ENCODE measurements at regions not wholly inside any gene's neighbourhood (a gene's known extent, or its start where the extent isn't known, plus 50 kb on each side); places are given as distances from the start of the nearest gene placed in this dataset.

DNA sequence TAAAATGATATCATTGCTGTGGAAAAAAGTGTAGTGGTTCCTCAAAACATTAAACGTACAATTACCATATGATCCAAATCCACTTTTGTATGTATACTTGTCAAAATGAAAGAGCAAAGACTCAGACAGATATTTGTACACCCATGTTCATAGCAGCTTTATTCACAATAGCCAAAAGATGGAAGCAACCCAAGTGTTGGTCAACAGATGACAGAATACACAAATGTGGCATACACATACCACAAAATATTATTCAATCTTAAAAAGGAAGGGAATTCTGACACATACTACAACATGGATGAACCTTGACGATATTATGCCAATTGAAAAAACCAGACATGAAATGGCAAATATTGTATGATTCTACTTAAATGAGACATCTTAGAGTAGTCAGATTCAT is 524.5 kb upstream of the WWC1 start:
- no TSS peak for BruUV-seq (replicated peaks)
- no peak for TF ChIP-seq ZZZ3 (IDR thresholded peaks at IDR 0.05; ENCODE audit: control insufficient read depth, insufficient read length, low read depth)
- TF ChIP-seq ZNF592 (IDR thresholded peaks at IDR 0.05): no peak
- TF ChIP-seq HDGF (IDR thresholded peaks at IDR 0.05): no peak
- TF ChIP-seq ETV6 (conservative IDR thresholded peaks at IDR 0.05 in 1 of 2, IDR thresholded peaks at IDR 0.05 in 1 of 2; ENCODE audit: borderline replicate concordance in 1 of 2, low read depth in 1 of 2): no peak
- TF ChIP-seq MYB (IDR thresholded peaks at IDR 0.05; ENCODE audit: borderline replicate concordance, low read depth, low read length): no peak
- TF ChIP-seq SRF (IDR thresholded peaks at IDR 0.05; ENCODE audit: low read depth in 2 of 2, low read length in 2 of 2): no peak
- TF ChIP-seq EGR1 (IDR thresholded peaks at IDR 0.05; ENCODE audit: borderline replicate concordance in 1 of 2, low read depth in 2 of 2, low read length in 2 of 2): no peak

More for the DNA sequence above, 524.5 kb upstream of the WWC1 start:
- Histone ChIP-seq H3K27me3 (replicated peaks in 1 of 2; ENCODE audit: control insufficient read depth in 2 of 2, insufficient read depth in 2 of 2, low read length in 1 of 2) (no peaks in the 10 kb centered on the region; a peak in 1 of 4 replicates), H3K9ac (ENCODE audit: control insufficient read depth, insufficient read depth, low read length) (no peak overlapping the region), H3K79me2 (ENCODE audit: control insufficient read depth, insufficient read depth, low read length) (no peaks in the 10 kb centered on the region), H3K36me3 (ENCODE audit: control insufficient read depth in 2 of 2, insufficient read depth in 2 of 2, low read length in 1 of 2) (no peaks in the 10 kb centered on the region), H3K4me1 (ENCODE audit: control insufficient read depth, insufficient read depth, low read length) (no peaks in the 10 kb centered on the region), H3K9me3 (replicated peaks; ENCODE audit: control insufficient read depth, insufficient read depth, low read length) (no peaks in the 10 kb centered on the region), H3K27ac (ENCODE audit: control insufficient read depth, insufficient read depth) (no peak overlapping the region), H2AFZ (ENCODE audit: control insufficient read depth, low read depth, low read length) (no peak overlapping the region), H3K4me3 (no peak overlapping the region), H3K4me2 (ENCODE audit: control insufficient read depth, insufficient read depth) (no peak overlapping the region), H4K20me1 (ENCODE audit: control insufficient read depth, insufficient read depth) (no peaks in the 10 kb centered on the region)
- DNase-seq (ENCODE audit: low read depth, low spot score): no peak
- ChIA-PET CTCF (no interaction called here), RAD21 (ENCODE audit: unreplicated experiment) (no interaction called here), POLR2A (no interaction called here), SMC1A (ENCODE audit: uncharacterized antibody, unreplicated experiment) (no interaction called here)
- ATAC-seq: no peak
- 25% methylated on average over 2 of the region's 2 CpGs for whole genome bisulfite sequencing (ENCODE audit: insufficient coverage, insufficient replicate concordance, low lambda C conversion rate, missing lambda C conversion rate)
- intact Hi-C loops (cut with micrococcal nuclease; ENCODE audit: unreplicated experiment) (no loop called here), in situ Hi-C loops (cut with MboI) (no loop called here)
- no peak for FAIRE-seq

All from GM12878 (cell line).